GM18502 (cell line): ENCODE measurements at regions not wholly inside any gene's neighbourhood (a gene's known extent, or its start where the extent isn't known, plus 50 kb on each side); places are given as distances from the start of the nearest gene placed in this dataset.

ENCODE experiments used
- ATAC-seq: cut with Tn5 transposase; IDR thresholded peaks from one replicate; pipeline ENCODE4 v1.9.1; 2021; ENCODE audit warnings: mild to moderate bottlenecking; ENCODE audit not compliant: unreplicated experiment, poor library complexity

GRCh38 chr15:60204131-60204885 is 193.5 kb downstream of the ANXA2 start:
- no peak for ATAC-seq

GRCh38 chr15:60208709-60209108 is 189.1 kb downstream of the ANXA2 start:
- ATAC-seq: no peak

- ATAC-seq: no peak
Observed at GRCh38 chr15:60212536-60212935, 185.2 kb downstream of the ANXA2 start.

GRCh38 chr15:60213377-60214000 is 184.3 kb downstream of the ANXA2 start:
- ATAC-seq: no peak

GRCh38 chr15:60214201-60214600 is 183.6 kb downstream of the ANXA2 start:
- ATAC-seq: no peak

- no peak for ATAC-seq
Observed at GRCh38 chr15:60215225-60215963, 182.4 kb downstream of the ANXA2 start.

- no peak for ATAC-seq
Observed at GRCh38 chr15:60217161-60217560, 180.6 kb downstream of the ANXA2 start.

- no peak for ATAC-seq
Observed at GRCh38 chr15:60218256-60218655, 179.5 kb downstream of the ANXA2 start.

- ATAC-seq: no peak
Observed at GRCh38 chr15:60219866-60220265, 177.9 kb downstream of the ANXA2 start.

- no peak for ATAC-seq
Observed at GRCh38 chr15:60221356-60221755, 176.4 kb downstream of the ANXA2 start.

GRCh38 chr15:60222404-60222803 is 175.4 kb downstream of the ANXA2 start:
- ATAC-seq: no peak

- ATAC-seq: no peak
Observed at GRCh38 chr15:60223176-60223575, 174.6 kb downstream of the ANXA2 start.

- ATAC-seq: no peak
Observed at GRCh38 chr15:60226924-60227323, 170.9 kb downstream of the ANXA2 start.

- no peak for ATAC-seq
Observed at GRCh38 chr15:60228101-60228500, 169.7 kb downstream of the ANXA2 start.

GRCh38 chr15:60228619-60229018 is 169.2 kb downstream of the ANXA2 start:
- ATAC-seq: no peak

- ATAC-seq: no peak
Observed at GRCh38 chr15:60235951-60236710, 161.7 kb downstream of the ANXA2 start.

GRCh38 chr15:60237446-60237845 is 160.3 kb downstream of the ANXA2 start:
- ATAC-seq: no peak

- ATAC-seq: no peak
Observed at GRCh38 chr15:60243769-60244168, 154.0 kb downstream of the ANXA2 start.

- no peak for ATAC-seq
Observed at GRCh38 chr15:60244813-60245212, 153.0 kb downstream of the ANXA2 start.

GRCh38 chr15:60250316-60250715 is 147.5 kb downstream of the ANXA2 start:
- ATAC-seq: no peak
